DMS 273 (cell line): ENCODE measurements at regions not wholly inside any gene's neighbourhood (a gene's known extent, or its start where the extent isn't known, plus 50 kb on each side); places are given as distances from the start of the nearest gene placed in this dataset.

Experiments
- DNase-seq: peaks from one replicate; lab custom pipeline; 2025; ENCODE audit not compliant: unreplicated experiment; lab: John Stamatoyannopoulos, UW

DNA sequence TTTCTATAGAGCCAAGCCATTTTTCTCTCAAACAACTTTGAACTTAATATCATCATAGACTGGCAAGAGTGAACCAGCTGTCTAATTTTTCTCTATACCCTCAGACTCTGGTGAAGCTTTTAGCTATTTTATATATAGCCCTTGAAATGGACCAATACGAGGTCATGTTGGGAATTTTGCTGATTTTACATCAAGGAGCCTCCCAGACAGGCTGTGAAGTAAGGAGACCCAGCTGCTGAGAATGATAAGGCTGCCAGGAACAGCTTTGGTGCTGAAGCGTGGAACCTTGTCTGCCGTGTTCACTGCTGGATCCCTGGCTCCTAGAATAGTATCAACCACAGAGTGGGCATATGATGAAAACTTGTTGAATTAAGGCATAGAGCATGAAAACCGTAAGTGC lies 326.2 kb upstream of the NAV3 start:
- no peak for DNase-seq

DNA sequence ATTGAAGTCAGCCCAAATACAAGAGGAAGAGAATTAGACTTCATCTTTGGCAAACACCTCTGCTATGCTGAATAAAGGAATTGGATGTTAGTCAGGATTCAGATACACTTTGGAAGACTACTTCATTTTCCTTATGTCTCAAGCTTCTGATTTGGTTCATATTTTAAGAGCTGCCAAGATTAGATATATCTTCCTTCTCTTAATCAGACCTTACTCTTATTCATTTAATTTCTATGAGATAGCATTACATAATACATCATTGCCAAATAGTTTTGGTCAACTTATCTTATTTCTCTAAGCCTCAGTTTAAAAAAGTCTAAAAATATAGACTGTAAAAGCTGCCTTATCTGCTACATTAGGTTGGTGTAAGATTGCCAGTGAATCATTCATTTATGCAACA lies 330.6 kb upstream of the NAV3 start:
- DNase-seq: no peak

GRCh38 chr12:77497647-77498046 lies 333.0 kb upstream of the NAV3 start:
- DNase-seq: no peak

GRCh38 chr12:77496714-77497113 lies 334.0 kb upstream of the NAV3 start:
- no peak for DNase-seq

GRCh38 chr12:77494296-77494695 lies 336.4 kb upstream of the NAV3 start:
- DNase-seq: no peak

DNA sequence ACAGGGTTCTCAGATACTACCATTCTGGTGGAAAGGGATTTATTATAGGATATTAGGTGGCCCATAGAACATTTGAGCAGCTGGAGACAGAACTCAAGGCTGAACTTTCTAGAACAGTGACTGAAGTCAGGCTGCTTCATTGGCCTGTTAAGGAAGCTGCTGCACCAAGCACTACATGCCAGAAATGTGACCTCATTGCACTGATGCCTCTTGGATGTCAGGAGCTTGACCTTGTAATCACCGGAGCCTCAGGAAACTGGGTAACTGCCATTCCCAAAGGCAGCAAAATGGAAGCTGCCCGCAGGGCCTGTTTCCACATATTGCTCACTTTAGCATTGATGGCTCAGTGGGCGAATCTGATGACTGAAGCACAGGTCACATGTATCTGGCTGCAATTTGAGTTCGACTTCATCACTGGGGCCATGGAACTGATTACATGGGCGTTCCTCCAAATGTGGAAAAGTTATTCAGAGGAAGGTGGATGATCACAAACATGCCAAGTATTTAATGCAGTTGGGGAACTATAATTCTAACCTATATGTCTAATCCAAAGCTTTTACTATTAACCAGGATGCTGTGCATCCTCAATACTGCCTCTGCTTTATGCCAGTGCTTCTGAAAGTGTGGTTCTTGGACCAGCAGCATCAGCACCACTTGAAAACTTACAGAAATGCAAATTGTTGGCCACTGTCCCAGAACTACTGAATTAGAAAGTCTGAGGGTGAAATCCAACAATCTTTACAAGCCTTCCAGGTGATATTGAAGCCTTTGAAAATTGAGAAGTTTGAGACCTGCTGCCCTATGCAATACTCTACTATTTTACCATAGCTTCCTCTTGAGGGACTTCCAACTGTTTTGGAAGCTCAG lies 337.2 kb upstream of the NAV3 start:
- DNase-seq: no peak

- no peak for DNase-seq
Measured at GRCh38 chr12:77492536-77492935, 338.2 kb upstream of the NAV3 start.

DNA sequence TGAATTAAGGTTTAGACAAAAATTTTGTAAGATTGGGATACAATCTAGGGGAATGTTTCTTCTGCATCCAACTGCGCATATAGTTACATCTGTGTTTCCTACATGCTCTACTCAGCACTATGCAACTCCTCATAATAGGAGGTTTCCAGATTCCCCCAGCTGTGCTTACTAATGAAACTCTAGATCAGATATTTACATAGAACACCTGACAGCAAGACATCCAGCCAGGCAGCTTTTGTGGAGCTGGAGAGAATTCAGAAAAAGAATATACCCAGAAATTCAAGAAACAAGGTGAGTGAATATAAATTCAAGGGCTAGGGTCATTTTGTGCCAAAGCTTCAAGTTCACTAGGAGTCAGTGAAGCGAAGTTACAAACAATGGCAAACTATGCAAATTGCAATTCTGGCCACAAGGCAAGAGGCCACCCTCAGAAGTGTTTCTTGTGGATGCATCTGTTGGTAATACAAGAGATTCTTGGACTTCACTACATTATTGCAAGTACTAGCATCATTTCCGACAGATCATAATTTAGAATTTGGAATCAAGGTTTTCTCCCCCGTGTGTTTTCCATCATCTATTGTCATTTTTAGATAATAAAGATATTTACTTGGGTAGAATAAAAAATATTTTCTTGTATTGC lies 341.2 kb upstream of the NAV3 start:
- no peak for DNase-seq

DNA sequence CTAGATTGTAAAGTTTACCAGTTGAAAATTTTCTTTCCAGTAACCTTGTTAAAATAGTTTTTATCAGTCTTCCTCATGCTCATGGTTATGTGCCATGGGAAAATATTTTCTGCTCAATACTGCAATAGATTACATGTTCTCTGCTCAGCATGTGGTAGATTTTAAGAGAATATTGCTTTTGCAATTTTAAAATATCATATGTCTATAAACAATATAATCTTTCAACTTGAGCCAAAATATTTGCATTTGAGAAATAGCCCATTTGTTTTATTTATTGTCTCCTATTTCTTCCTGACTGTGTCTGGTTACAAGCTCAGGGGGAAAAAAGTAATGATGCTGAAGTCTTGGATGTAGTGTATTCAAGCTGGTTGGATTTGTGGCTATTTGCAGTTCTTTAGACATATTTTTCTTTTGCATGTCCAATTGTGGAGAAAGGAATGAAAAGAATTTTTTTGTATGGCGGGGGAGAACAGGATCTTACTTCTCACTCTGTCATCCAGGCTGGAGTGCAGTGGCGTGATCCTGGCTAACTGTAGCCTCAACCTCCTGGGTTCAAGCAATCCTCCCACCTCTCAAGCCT lies 342.6 kb upstream of the NAV3 start:
- no peak for DNase-seq

DNA sequence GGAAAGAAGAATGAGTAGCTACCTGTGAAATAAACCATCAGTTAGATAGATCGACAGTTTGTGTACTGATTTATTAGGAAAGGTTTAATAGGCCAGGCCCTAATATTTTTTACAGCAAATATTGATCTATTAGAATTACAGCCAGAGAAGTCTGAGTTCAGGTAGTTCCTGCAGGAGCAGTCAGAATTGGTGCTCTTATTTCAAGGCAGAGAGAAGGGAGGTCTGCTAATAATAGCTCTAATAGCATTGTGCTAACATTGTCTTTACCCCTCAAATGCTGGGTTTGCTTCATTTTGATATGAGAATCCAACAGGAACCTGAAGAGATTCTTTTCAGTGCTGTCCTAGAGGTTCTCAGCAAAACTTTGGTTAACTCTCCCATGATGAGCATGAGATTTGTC lies 343.8 kb upstream of the NAV3 start:
- DNase-seq: no peak

DNA sequence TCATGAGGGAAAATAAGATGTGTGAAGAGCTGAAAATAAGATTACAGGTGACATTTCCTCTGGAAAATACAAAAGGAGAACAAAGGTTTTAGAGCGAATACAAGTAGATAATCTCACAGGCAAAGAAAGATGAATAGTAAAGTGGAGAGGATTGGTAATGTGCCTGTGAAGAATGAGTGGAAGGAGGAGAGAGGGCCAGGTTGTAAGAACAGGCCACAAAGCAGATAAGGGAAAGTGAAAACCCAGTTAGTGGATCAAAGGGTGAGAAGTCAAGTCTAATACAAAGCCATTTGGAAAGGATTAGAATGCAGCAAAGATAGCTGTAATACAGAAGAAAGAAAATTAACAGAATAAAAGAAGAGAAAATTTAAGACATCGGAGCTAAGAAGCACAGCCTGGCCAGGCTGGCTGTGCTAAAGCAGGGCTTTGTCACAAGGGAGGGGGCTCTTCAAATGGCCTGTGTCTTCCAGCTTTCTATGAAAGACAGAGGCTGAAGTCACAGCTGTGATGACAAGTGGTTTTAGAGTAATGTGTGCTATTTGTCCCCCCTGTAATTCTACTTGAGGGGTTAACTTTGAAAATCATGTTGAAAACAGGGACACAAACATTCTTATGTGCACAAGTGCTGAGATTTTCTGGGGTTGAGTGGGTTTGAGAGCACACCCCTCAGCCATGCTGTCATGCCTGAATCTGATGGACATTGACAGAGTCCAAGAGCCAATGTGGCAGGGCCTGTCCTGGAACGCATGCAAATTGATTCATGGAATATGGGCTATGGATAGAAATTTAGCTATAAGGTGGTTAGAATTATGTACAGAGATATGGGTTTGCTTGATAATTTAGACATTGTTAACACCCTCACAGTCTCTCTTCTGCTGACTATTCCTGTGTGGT lies 344.5 kb upstream of the NAV3 start:
- DNase-seq: no peak

GRCh38 chr12:77481687-77482086 lies 349.0 kb upstream of the NAV3 start:
- no peak for DNase-seq

- no peak for DNase-seq
Measured at GRCh38 chr12:77477907-77478533, 352.7 kb upstream of the NAV3 start.

GRCh38 chr12:77471801-77472200 lies 358.9 kb upstream of the NAV3 start:
- DNase-seq: no peak

DNA sequence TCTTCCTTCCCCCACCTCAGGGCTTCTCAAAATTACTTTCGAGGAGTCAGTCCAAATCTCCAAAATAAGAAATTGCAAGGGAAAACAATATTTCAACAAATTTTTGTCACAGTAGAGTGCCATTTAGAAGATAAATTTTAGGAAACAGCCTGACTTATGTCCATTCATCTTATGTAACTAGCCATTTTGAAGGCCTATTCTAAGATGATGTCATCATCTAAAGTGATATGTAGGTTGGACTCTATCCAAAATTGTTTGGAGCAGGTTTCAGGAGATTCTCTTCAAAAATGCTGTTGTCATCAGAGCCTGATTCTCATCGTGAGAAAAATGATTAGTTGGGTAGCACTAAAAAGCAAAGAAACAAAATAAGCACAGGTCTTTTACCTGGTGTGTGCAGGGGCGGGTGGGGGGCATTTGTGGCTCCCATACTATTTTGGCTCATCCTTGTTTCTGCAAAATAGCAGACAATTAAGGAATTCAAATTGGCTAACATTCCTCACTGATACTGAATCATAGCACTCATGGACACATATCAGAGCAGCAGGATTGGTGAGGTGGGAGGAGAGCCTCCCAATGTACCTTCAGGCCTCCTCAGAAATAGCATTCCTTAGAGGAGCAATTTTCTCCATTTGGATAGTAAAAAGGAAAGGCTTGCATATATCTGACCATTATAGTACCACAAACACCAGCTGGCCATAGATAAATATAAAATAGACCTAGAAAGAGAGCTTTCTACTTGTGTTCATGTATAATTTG lies 360.9 kb upstream of the NAV3 start:
- DNase-seq: no peak

GRCh38 chr12:77442633-77443032 lies 377.3 kb upstream of the E2F7 start:
- DNase-seq: no peak

GRCh38 chr12:77439749-77440148 lies 374.4 kb upstream of the E2F7 start:
- no peak for DNase-seq

DNA sequence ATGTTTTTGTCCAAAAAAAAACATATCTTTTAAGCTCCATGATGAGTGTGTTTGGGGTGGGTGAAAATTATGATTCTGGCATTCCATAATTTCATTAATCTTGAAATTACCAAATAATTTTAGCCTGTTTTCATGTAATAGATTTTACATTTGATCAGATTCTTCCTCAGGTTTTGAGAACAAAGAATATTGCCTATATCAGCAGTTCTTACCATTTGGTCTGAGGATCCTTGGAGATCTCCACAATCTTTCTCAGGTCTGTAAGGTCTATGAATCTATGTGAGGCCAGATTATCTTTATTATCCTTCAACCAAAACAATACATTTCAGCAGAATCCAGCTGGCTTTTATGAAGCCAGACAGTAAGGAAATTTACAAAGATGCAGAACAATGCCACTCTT lies 373.3 kb upstream of the E2F7 start:
- DNase-seq: no peak

- no peak for DNase-seq
Measured at GRCh38 chr12:77437206-77437605, 371.8 kb upstream of the E2F7 start.

DNA sequence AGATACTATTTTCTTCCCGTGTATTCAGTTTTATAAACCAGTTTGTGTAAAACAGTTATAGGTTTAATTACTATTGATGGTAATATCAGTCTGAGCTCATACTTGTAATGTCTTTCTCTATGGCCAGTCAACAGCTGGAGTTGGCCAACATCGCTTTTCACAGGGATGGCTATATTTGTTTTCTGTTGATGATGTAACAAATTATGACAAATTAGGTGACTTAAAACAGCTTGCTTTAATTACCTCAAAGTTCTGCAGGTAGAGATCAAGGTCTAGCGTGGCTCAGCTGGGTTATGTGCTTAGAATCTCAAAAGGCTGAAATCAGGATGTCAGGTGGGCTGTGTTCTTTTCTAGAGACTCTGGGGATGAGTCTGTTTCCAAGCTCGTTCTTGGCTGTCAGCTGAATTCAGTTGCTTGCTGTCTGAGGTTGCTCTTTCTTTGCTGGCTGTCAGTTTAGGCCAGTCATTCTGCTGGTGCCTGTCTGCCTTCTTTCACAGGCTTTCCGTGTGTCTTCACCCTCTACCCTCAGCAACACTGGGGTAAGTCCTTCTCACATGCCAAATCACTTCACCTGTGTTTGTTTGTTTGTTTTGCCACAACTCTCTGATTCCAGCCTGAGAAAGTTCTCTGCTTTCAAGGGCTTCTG lies 370.2 kb upstream of the E2F7 start:
- no peak for DNase-seq
